ENCODE measurements at regions not wholly inside any gene's neighbourhood (a gene's known extent, or its start where the extent isn't known, plus 50 kb on each side); places are given as distances from the start of the nearest gene placed in this dataset.

DNA sequence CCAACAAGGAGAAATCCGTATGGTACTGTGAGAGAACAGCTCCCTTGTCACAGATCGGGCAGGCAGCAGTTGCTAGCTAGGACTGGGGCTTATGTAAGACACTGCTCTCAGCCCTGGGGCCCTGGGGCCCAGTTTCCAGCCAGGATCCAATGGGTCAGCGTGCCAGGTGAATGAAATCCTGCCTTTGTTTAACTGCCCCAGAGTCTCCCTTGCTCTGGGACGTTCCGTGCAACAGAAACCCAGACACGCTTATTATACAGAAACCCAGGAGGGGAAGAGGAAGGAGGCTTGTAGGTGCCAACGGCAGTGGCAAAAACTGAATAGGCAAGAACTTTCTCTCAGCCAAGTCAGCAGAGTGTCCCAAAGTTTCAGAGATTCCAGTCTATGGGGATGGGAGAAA, 110.6 kb downstream of the DIO2 start:
- no peak for ATAC-seq
- POLR2A ChIA-PET, result no interaction called here
- H3K27me3 Mint-ChIP-seq, result no peaks in the 10 kb centered on the region
- H3K9me3 Mint-ChIP-seq, result peaks cover 0 to 13% (median 0%) of the 10 kb centered on the region in 9 donors
- no peak overlapping the region for H3K4me3 Mint-ChIP-seq
- H3K4me1 Mint-ChIP-seq, result no peaks in the 10 kb centered on the region
- H3K27ac Mint-ChIP-seq, result no peak overlapping the region
- no peaks in the 10 kb centered on the region for H3K36me3 Mint-ChIP-seq
- DNase-seq, result no peak

DNA sequence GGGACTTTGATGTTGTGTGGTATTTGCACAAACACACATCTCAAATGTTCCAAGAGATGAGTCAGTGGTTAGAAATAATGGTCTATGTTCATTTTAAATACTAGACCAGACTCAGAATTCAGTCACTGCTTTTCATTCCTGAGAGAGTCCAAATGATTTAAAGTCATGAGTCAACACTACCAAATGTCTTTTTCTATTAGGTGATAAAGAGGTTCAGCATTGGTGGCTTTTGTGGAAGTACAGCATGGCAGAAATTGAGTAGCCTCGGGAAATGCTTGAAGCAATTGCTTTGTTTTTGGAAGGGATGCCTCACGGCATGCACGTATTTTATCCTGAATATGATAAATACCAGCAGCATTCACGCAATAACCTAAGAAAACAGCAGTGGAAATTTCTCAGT, 115.7 kb downstream of the DIO2 start:
- POLR2A ChIA-PET, result no interaction called here

DNA sequence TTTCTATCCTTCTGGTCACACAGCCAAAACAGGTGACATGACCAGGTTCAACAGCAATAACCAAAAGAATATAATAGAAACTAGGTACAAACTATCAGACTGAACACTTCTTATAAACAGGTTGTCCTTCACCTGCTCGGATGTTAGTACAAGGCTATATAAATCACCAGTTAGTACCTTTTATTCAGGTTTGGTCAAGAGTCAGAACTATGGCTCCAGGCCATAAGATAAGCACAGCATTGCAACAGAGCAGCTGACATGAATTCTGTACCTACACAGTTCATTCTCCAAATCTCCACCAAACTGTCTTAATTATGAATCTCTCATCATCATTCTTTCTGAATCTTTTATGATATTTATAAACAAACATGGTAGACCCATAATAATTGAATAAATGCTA, 123.9 kb downstream of the DIO2 start:
- H3K27ac Mint-ChIP-seq, result no peak overlapping the region
- H3K4me3 Mint-ChIP-seq, result no peak overlapping the region
- peaks cover 0 to 6% (median 2%) of the 10 kb centered on the region in 5 donors for H3K27me3 Mint-ChIP-seq
- DNase-seq (no peak), ATAC-seq (no peak)
- POLR2A ChIA-PET, result no interaction called here
- H3K4me1 Mint-ChIP-seq, result no peaks in the 10 kb centered on the region
- H3K36me3 Mint-ChIP-seq, result peaks cover 0 to 7% (median 0%) of the 10 kb centered on the region in 3 donors
- peaks cover 0 to 20% (median 6%) of the 10 kb centered on the region in 9 donors for H3K9me3 Mint-ChIP-seq

More for the DNA sequence above, 115.7 kb downstream of the DIO2 start:
- Mint-ChIP-seq H3K27ac (no peak overlapping the region), H3K4me3 (no peak overlapping the region), H3K4me1 (no peaks in the 10 kb centered on the region), H3K9me3 (peaks cover 0 to 13% (median 4%) of the 10 kb centered on the region in 9 donors), H3K36me3 (no peaks in the 10 kb centered on the region), H3K27me3 (no peaks in the 10 kb centered on the region)
- DNase-seq (no peak), ATAC-seq (no peak)

DNA sequence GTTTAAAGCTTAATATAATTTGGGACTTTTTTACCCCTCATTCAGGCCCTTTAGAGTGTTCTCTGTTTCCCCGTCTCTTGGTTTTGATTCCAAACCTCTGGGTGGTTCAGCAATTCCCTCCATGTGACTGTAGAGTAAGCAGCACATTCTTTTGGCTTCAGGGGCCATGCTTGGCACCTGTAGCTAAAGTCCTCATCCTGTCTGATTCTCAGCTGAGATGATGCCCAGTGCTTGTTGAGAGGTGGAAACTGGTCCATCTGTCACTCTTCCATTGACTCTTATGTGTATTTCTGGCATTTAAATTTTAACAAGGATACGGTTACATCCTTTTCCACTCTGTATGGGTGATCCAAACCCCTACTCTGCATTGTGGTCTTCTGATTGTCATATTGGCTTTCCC, 127.1 kb downstream of the DIO2 start:
- no peaks in the 10 kb centered on the region for H3K4me1 Mint-ChIP-seq
- no peak overlapping the region for H3K27ac Mint-ChIP-seq
- POLR2A ChIA-PET, result no interaction called here
- H3K27me3 Mint-ChIP-seq, result peaks cover 0 to 6% (median 2%) of the 10 kb centered on the region in 5 donors
- DNase-seq (no peak), ATAC-seq (no peak)
- peaks cover 0 to 20% (median 8%) of the 10 kb centered on the region in 9 donors for H3K9me3 Mint-ChIP-seq
- no peak overlapping the region for H3K4me3 Mint-ChIP-seq
- peaks cover 0 to 7% (median 0%) of the 10 kb centered on the region in 3 donors for H3K36me3 Mint-ChIP-seq

DNA sequence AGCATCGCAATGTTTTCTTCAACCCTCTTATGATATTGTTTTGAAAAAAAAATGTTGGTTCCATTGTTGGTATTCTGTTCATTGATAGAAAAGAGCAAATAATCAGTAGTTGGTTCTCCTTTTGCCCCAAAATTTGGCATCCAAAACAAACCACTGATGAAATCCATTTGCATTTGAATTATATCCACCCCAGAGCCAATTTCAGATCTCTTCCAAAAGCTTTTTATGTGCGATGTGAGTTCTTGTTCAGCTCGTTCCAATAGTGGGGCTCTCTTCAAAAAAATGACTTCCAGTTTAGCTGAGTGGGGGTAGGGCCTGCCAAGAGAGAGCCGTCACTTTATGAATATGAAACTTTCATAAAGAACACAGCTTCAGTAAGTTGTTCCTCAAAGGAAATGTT, 130.7 kb downstream of the DIO2 start:
- Mint-ChIP-seq H3K27ac (no peak overlapping the region), H3K9me3 (peaks cover 2 to 32% (median 10%) of the 10 kb centered on the region in 9 donors), H3K4me3 (no peak overlapping the region), H3K27me3 (peaks cover 0 to 2% (median 0%) of the 10 kb centered on the region in 5 donors), H3K4me1 (no peaks in the 10 kb centered on the region), H3K36me3 (no peaks in the 10 kb centered on the region)
- no peak for ATAC-seq
- DNase-seq, result no peak
- POLR2A ChIA-PET, result no interaction called here

DNA sequence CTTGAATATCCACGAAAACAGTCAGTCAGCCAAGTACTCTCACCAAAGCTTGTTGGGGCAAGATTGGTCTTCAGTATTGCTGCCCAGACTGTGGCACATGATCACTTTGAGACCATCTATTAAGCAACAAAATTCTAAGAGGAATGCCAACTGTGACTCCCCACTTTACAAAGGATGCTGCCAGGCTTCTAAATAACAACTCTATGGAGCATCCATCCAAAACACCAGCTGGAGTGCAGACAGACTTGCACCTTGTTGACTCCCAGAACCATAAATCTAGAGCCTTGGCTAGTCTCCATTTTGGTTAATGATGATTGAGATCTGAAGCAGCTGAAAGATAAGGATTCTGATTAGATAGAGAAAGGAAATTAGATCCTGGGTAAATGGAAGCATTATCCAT, 132.8 kb downstream of the DIO2 start:
- Mint-ChIP-seq H3K4me3 (no peak overlapping the region), H3K36me3 (no peaks in the 10 kb centered on the region), H3K27me3 (no peaks in the 10 kb centered on the region), H3K27ac (no peak overlapping the region), H3K4me1 (no peaks in the 10 kb centered on the region), H3K9me3 (peaks cover under 1 to 32% (median 9%) of the 10 kb centered on the region in 9 donors)
- POLR2A ChIA-PET, result no interaction called here
- ATAC-seq (no peak), DNase-seq (no peak)

DNA sequence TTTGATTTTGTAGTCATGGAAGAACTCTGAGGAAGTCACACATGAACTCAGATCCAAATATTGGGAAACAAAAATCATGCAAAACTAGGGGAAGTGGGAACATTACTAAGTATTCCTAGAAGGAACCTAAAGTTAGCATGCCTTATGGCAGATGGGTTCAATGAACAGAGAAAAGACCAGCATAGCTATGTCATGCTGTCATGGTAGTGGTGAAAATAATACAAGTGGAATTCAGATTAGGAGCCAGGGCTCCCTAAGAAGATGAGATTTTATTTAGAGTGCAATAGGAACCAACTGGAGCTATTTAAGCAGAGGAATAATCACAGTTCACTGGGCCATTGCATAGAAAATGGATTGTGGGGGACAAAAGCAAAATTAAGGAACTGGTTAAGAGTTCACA, 134.0 kb downstream of the DIO2 start:
- Mint-ChIP-seq H3K9me3 (peaks cover 7 to 42% (median 14%) of the 10 kb centered on the region in 9 donors), H3K4me1 (no peaks in the 10 kb centered on the region), H3K36me3 (peaks cover 0 to 5% (median 0%) of the 10 kb centered on the region in 3 donors), H3K4me3 (no peak overlapping the region), H3K27me3 (no peaks in the 10 kb centered on the region), H3K27ac (no peak overlapping the region)
- ATAC-seq (no peak), DNase-seq (no peak)
- POLR2A ChIA-PET, result no interaction called here

DNA sequence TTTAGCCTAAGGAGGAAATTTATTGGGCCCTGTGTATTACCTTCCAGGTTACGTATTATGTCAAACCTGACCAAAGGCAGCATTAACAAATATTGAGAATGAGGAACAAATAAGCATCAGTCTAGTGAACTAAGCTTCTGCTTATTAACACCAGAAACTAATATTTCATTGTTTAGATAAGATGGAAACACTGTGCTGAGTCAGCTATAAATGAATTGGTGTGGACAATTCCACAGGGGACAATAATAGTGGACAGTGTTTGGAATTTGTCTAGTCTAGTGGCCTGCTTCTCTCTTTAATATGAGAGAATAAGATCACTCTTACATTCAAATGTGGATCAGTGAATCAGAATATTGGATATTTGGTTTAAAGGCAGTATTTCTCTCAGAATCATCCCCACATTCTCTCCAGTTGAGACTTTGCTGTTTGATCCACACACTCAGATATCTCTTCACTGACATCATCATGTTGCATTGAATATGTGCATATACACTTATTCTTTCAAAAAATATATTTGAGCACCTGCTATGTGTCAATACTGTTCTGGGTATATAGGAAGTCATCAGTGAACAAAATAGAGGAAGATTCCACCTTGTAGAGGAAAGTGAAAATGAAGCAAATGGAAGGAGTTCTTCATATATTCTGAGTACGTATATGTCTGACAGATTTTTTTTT, 136.3 kb downstream of the DIO2 start:
- no peak overlapping the region for H3K4me3 Mint-ChIP-seq
- no peak overlapping the region for H3K27ac Mint-ChIP-seq
- DNase-seq (no peak), ATAC-seq (no peak)
- POLR2A ChIA-PET, result no interaction called here
- H3K4me1 Mint-ChIP-seq, result no peaks in the 10 kb centered on the region
- no peaks in the 10 kb centered on the region for H3K27me3 Mint-ChIP-seq
- peaks cover 9 to 57% (median 19%) of the 10 kb centered on the region in 9 donors for H3K9me3 Mint-ChIP-seq
- peaks cover 0 to 13% (median 0%) of the 10 kb centered on the region in 3 donors for H3K36me3 Mint-ChIP-seq

DNA sequence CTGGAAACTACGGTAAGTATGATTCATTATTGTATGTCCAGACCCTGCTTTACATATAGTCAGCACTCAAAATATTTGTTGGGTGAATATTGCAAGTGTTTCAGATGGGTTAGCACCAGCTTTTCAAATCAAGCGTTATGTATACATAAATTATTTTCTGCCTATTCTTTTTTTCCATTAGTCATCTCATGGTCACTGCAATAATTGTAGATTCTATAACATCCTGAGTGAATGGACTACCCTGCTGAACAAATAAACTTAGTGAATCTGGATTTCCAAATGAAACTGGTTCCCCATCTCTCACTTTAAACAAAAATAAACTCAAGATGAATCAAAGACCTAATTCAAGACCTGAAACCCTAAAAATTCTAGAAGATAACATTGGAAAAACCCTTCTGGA, 152.3 kb downstream of the DIO2 start:
- no peak for ATAC-seq
- H3K27me3 Mint-ChIP-seq, result peaks cover 0 to 4% (median 1%) of the 10 kb centered on the region in 5 donors
- DNase-seq, result no peak
- H3K4me3 Mint-ChIP-seq, result no peak overlapping the region
- H3K4me1 Mint-ChIP-seq, result no peaks in the 10 kb centered on the region
- H3K27ac Mint-ChIP-seq, result no peak overlapping the region
- H3K36me3 Mint-ChIP-seq, result no peaks in the 10 kb centered on the region
- POLR2A ChIA-PET, result no interaction called here
- peaks cover 0 to 7% (median 0%) of the 10 kb centered on the region in 9 donors for H3K9me3 Mint-ChIP-seq

DNA sequence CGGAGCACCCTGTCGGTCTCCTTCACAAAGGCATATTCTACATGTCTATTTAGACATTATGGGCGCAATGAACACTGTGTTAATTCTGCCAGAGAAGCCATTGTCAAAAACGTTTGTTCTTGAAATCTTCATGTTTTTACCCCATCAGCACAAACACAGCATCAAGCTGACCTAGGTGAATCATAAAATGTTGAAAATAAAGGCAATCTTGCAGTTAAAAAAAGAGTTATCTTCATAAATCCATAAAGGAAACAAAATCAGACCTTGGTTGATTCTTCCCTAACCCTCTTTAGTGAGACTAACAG, 154.9 kb downstream of the DIO2 start:
- no peak for DNase-seq
- Mint-ChIP-seq H3K4me3 (no peak overlapping the region), H3K9me3 (peaks cover 0 to 8% (median 3%) of the 10 kb centered on the region in 9 donors), H3K27me3 (peaks cover 0 to 4% (median 1%) of the 10 kb centered on the region in 5 donors), H3K4me1 (no peaks in the 10 kb centered on the region), H3K36me3 (no peaks in the 10 kb centered on the region), H3K27ac (no peak overlapping the region)
- POLR2A ChIA-PET, result no interaction called here
- no peak for ATAC-seq

DNA sequence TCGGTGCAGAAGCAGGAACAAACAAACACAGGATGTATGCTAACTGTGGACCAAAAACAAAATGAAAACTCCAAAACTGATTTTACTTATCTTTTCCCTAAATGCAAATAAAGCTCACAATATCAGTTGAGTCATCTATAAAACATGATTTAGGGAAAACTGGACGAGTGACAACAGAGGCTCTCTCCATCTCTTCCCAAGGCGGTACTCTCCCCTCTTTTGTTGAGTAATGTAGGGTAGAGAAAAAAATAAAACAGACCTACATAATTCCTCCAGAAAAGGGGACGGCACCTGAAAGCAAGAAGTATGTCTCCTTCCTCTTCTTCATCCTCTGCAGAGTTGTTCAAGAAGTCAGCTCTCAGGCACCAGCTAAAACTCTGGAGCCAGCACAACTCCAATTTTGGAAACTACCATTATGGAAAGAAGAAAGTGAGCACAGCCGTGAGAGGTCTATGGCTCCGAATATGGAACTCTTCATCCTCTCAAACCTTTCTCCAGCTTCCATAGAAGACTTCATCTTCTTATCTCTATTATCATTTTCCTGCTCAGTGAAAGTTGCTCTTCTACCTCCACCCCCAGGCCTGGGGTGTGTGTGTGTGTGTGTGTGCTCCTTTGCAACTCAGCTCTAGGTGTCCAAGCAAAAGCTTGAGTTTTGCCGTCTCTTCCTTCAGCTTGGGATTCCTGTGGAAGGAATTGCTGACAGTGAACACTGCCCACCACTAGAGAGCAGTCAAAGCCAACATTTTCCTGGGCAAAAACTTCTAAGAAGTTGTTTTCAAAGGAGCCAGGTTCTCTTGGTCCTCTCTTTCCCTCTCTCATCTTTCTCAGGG, 155.4 kb downstream of the DIO2 start:
- Mint-ChIP-seq H3K4me3 (no peak overlapping the region), H3K4me1 (no peaks in the 10 kb centered on the region), H3K27me3 (peaks cover 0 to 4% (median under 1%) of the 10 kb centered on the region in 5 donors), H3K27ac (no peak overlapping the region), H3K9me3 (peaks cover 0 to 9% (median 3%) of the 10 kb centered on the region in 9 donors), H3K36me3 (no peaks in the 10 kb centered on the region)
- POLR2A ChIA-PET, result no interaction called here
- ATAC-seq (no peak), DNase-seq (no peak)

DNA sequence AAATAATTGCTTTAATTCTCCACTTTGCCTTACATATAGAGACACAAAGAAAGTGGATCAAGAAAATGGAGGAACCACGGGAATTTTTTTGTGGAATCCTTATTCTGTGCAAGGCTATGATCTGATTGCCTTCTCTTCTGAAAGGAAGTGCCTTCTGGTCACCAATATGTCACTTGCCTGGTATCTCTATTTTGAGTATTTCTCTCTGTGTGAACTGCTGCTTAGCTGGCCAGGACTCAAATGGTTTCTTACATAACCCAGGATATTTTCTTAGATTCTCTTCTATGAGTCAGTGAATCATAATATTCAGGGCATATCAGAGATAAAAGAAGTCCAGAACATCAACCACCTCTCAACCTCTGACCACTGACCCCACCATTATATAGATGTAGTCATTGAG, 156.1 kb downstream of the DIO2 start:
- H3K36me3 Mint-ChIP-seq, result no peaks in the 10 kb centered on the region

DNA sequence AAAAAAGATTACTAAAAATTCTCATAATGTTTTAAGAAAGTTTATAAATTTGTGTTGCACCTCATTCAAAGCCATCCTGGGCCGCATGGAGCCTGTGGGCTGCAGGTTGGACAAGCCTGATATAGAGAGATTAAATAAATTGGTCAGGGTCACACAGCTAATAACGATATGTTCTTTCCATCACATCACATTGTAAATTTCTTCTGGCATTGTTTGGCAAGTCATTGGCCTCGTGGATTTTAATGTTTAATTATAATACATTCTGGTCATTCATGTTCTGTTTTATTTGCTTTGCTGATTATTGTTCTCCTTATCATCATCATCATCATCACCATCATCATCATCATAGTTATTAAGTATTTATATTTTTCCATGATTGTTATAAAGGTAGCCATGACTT, 157.3 kb downstream of the DIO2 start:
- no peaks in the 10 kb centered on the region for H3K36me3 Mint-ChIP-seq
- H3K4me1 Mint-ChIP-seq, result no peaks in the 10 kb centered on the region
- ATAC-seq, result no peak
- H3K27ac Mint-ChIP-seq, result no peak overlapping the region
- H3K4me3 Mint-ChIP-seq, result no peak overlapping the region
- POLR2A ChIA-PET, result no interaction called here
- peaks cover 0 to 4% (median 0%) of the 10 kb centered on the region in 5 donors for H3K27me3 Mint-ChIP-seq
- peaks cover 0 to 12% (median 3%) of the 10 kb centered on the region in 9 donors for H3K9me3 Mint-ChIP-seq
- no peak for DNase-seq

More for the DNA sequence above, 156.1 kb downstream of the DIO2 start:
- Mint-ChIP-seq H3K9me3 (peaks cover 0 to 12% (median 5%) of the 10 kb centered on the region in 9 donors), H3K27me3 (peaks cover 0 to 4% (median 0%) of the 10 kb centered on the region in 5 donors), H3K4me1 (no peaks in the 10 kb centered on the region), H3K27ac (no peak overlapping the region), H3K4me3 (no peak overlapping the region)
- ATAC-seq (no peak), DNase-seq (no peak)
- POLR2A ChIA-PET, result no interaction called here
